PC-3 (cell line): ENCODE measurements at regions not wholly inside any gene's neighbourhood (a gene's known extent, or its start where the extent isn't known, plus 50 kb on each side); places are given as distances from the start of the nearest gene placed in this dataset.

Source experiments
- ATAC-seq: fragments of 200-7000 bp; cut with Tn5 transposase; 2 replicates; pipeline ENCODE4 v1.9.1; 2020; ENCODE audit warnings: mild to moderate bottlenecking, moderate library complexity
- BruUV-seq: library from RNA; stranded (reverse); fragments of 400-500 nt; replicated peaks from 2 replicates; lab custom pipeline; 2021; lab: Mats Ljungman, UMichigan
- CTCF ChIA-PET: fragments of 300-600 bp; sonication (Branson Sonifier 250); formaldehyde crosslinking; loops from one replicate; lab custom pipeline; 2022; ENCODE audit warnings: antibody characterized with exemption; lab: Charles Lee
- POLR2A ChIA-PET: fragments of 300-600 bp; sonication (Branson Sonifier 250); formaldehyde crosslinking; loops from one replicate; lab custom pipeline; 2022; ENCODE audit warnings: antibody characterized with exemption; ENCODE audit not compliant: unreplicated experiment; lab: Charles Lee
- DNase-seq: peaks from one replicate; pipeline ENCODE4 v3.0.0-alpha.2; 2015
- H2AFZ ChIP-seq: fragments of 300-600 bp; sonication (generic); 2 replicates; pipeline ENCODE4 v1.6.0; 2016; ENCODE audit warnings: antibody characterized with exemption, low read length
- H3F3A ChIP-seq: fragments of 300-600 bp; sonication (generic); one replicate; pipeline ENCODE4 v1.6.0; 2017; ENCODE audit warnings: antibody characterized with exemption, low read length, control low read depth, mild to moderate bottlenecking; ENCODE audit not compliant: unreplicated experiment
- H3K27ac ChIP-seq: fragments of 300-600 bp; sonication (generic); 2 replicates; pipeline ENCODE4 v1.5.1; 2016; ENCODE audit warnings: mild to moderate bottlenecking, low read length
- H3K27me3 ChIP-seq: fragments of 300-600 bp; sonication (generic); 2 replicates; pipeline ENCODE4 v1.6.1; 2016; ENCODE audit warnings: low read length, mixed read lengths
- H3K36me3 ChIP-seq: fragments of 300-600 bp; sonication (generic); 2 replicates; pipeline ENCODE4 v1.6.1; 2016; ENCODE audit warnings: low read depth, mixed run types, low read length, mixed read lengths
- H3K4me1 ChIP-seq: fragments of 300-600 bp; sonication (generic); 2 replicates; pipeline ENCODE4 v1.5.1; 2016; ENCODE audit warnings: low read length; ENCODE audit not compliant: insufficient read depth
- H3K4me2 ChIP-seq: fragments of 300-600 bp; sonication (generic); 2 replicates; pipeline ENCODE4 v1.6.0; 2016; ENCODE audit warnings: low read length
- H3K4me3 ChIP-seq: fragments of 300-600 bp; sonication (generic); 2 replicates; pipeline ENCODE4 v1.5.1; 2016; ENCODE audit warnings: mild to moderate bottlenecking, low read length, mixed read lengths
- H3K79me2 ChIP-seq: fragments of 300-600 bp; sonication (generic); 2 replicates; pipeline ENCODE4 v1.6.1; 2017; ENCODE audit warnings: low read length, mixed read lengths
- H3K9ac ChIP-seq: fragments of 300-600 bp; sonication (generic); 2 replicates; pipeline ENCODE4 v1.6.0; 2016; ENCODE audit warnings: mild to moderate bottlenecking, low read length
- H3K9me2 ChIP-seq: fragments of 300-600 bp; sonication (generic); replicated peaks from 2 replicates; pipeline ENCODE4 v1.6.1; 2016; ENCODE audit warnings: mixed run types, low read length, mixed read lengths
- H3K9me3 ChIP-seq: fragments of 300-600 bp; sonication (generic); 2 replicates; pipeline ENCODE4 v1.6.1; 2016; ENCODE audit warnings: low read length, mixed read lengths
- H4K20me1 ChIP-seq: fragments of 300-600 bp; sonication (generic); 2 replicates; pipeline ENCODE4 v1.6.1; 2016; ENCODE audit warnings: low read length, mixed read lengths
- CTCF ChIP-seq: fragments of 300-600 bp; sonication (generic); conservative IDR thresholded peaks from 2 replicates; pipeline ENCODE4 v1.5.1; 2017; ENCODE audit warnings: antibody characterized with exemption, low read depth, mild to moderate bottlenecking, low read length
- EZH2 ChIP-seq: fragments of 300-600 bp; sonication (generic); IDR thresholded peaks from one replicate; pipeline ENCODE4 v1.6.1; 2017; ENCODE audit warnings: antibody characterized with exemption, mild to moderate bottlenecking, low read length; ENCODE audit not compliant: unreplicated experiment
- EZH2phosphoT487 ChIP-seq: fragments of 300-600 bp; sonication (generic); IDR thresholded peaks from 2 replicates; pipeline ENCODE4 v1.6.1; 2018; ENCODE audit warnings: mild to moderate bottlenecking, antibody characterized with exemption, low read length, borderline replicate concordance
- intact Hi-C: fragments of 100-400 bp; cut with micrococcal nuclease; formaldehyde crosslinking; loops from 2 replicates; pipeline ENCODE4 v1.9.0; 2023

GRCh38 chr1:30300669-30301068 is 422.7 kb downstream of the MATN1 start:
- ChIA-PET POLR2A (no interaction called here), CTCF (no interaction called here)
- intact Hi-C loops = no loop called here
- TF ChIP-seq EZH2 = no peak
- TF ChIP-seq EZH2phosphoT487 = no peak
- TF ChIP-seq CTCF = no peak
- Histone ChIP-seq H3K4me2 (no peak overlapping the region), H3K79me2 (no peaks in the 10 kb centered on the region), H3K36me3 (no peaks in the 10 kb centered on the region), H3K27ac (no peak overlapping the region), H3K9me3 (no peaks in the 10 kb centered on the region), H2AFZ (no peak overlapping the region), H4K20me1 (no peaks in the 10 kb centered on the region), H3K4me1 (no peaks in the 10 kb centered on the region), H3K9ac (no peak overlapping the region), H3K27me3 (no peaks in the 10 kb centered on the region), H3F3A (no peaks in the 10 kb centered on the region), H3K4me3 (no peak overlapping the region), H3K9me2 (no peaks in the 10 kb centered on the region)
- no TSS peak for BruUV-seq
- no peak for DNase-seq
- no peak for ATAC-seq

- no peaks in the 10 kb centered on the region for H3K9me3 ChIP-seq
- no peak overlapping the region for H3K9ac ChIP-seq
- no peak for TF ChIP-seq EZH2phosphoT487
- no peak for TF ChIP-seq EZH2
- H3K4me3 ChIP-seq = no peak overlapping the region
- no peak for DNase-seq
- H3K4me2 ChIP-seq = no peak overlapping the region
- BruUV-seq = no TSS peak
- intact Hi-C loops = no loop called here
- H3K36me3 ChIP-seq = no peaks in the 10 kb centered on the region
- ChIA-PET POLR2A (no interaction called here), CTCF (no interaction called here)
- no peak for ATAC-seq
- no peaks in the 10 kb centered on the region for H3K79me2 ChIP-seq
- no peaks in the 10 kb centered on the region for H3K9me2 ChIP-seq
- no peak overlapping the region for H3K27ac ChIP-seq
- no peak overlapping the region for H2AFZ ChIP-seq
- H3K27me3 ChIP-seq = no peaks in the 10 kb centered on the region
- no peaks in the 10 kb centered on the region for H3F3A ChIP-seq
- H3K4me1 ChIP-seq = no peaks in the 10 kb centered on the region
- no peaks in the 10 kb centered on the region for H4K20me1 ChIP-seq
Observed at GRCh38 chr1:30299393-30299792, 424.0 kb downstream of the MATN1 start.

- intact Hi-C loops = no loop called here
Observed at GRCh38 chr1:30295674-30296073, 427.7 kb downstream of the MATN1 start.

More at GRCh38 chr1:30295674-30296073, 427.7 kb downstream of the MATN1 start:
- Histone ChIP-seq H3K36me3 (no peaks in the 10 kb centered on the region), H3K4me1 (no peaks in the 10 kb centered on the region), H3K4me2 (no peak overlapping the region), H3K4me3 (no peak overlapping the region), H3K79me2 (no peaks in the 10 kb centered on the region), H2AFZ (no peak overlapping the region), H3K27me3 (no peaks in the 10 kb centered on the region), H3K9me2 (no peaks in the 10 kb centered on the region), H3K9me3 (no peaks in the 10 kb centered on the region), H3F3A (no peaks in the 10 kb centered on the region), H3K27ac (no peak overlapping the region), H4K20me1 (no peaks in the 10 kb centered on the region), H3K9ac (no peak overlapping the region)
- DNase-seq (no peak), ATAC-seq (no peak)
- ChIA-PET POLR2A (no interaction called here), CTCF (no interaction called here)
- no TSS peak for BruUV-seq
- TF ChIP-seq EZH2 = no peak
- no peak for TF ChIP-seq EZH2phosphoT487
- no peak for TF ChIP-seq CTCF
